ENCODE measurements at regions not wholly inside any gene's neighbourhood (a gene's known extent, or its start where the extent isn't known, plus 50 kb on each side); places are given as distances from the start of the nearest gene placed in this dataset.

DNA sequence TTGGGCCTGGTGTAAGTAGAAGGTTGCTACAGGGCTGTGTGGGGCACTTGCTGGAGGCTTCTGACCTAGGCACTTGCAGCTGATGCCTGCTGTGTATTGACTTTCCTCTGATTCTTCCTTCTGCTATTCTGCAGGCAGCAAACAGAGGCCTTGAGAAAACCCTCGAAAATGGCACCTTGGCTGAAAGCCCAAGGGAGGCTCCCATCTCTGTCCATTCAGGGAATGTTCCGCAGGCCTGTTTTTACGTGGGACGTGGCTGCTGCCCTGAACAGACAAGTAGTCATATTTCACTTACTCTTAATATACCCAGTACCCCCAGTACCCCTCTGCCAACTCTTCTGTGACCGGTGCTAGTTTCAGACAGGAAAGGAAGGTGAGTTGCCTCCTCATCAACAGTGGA is 664.7 kb downstream of the INHBA start:
- TF ChIP-seq, protein P1, sequence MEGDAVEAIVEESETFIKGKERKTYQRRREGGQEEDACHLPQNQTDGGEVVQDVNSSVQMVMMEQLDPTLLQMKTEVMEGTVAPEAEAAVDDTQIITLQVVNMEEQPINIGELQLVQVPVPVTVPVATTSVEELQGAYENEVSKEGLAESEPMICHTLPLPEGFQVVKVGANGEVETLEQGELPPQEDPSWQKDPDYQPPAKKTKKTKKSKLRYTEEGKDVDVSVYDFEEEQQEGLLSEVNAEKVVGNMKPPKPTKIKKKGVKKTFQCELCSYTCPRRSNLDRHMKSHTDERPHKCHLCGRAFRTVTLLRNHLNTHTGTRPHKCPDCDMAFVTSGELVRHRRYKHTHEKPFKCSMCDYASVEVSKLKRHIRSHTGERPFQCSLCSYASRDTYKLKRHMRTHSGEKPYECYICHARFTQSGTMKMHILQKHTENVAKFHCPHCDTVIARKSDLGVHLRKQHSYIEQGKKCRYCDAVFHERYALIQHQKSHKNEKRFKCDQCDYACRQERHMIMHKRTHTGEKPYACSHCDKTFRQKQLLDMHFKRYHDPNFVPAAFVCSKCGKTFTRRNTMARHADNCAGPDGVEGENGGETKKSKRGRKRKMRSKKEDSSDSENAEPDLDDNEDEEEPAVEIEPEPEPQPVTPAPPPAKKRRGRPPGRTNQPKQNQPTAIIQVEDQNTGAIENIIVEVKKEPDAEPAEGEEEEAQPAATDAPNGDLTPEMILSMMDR (IDR thresholded peaks at IDR 0.05): no peak
- TF ChIP-seq EZH2 (IDR thresholded peaks at IDR 0.05) (no peak), EZH2phosphoT487 (IDR thresholded peaks at IDR 0.05) (no peak)

Data from neural progenitor cell (in vitro differentiated cells).